ENCODE measurements at regions not wholly inside any gene's neighbourhood (a gene's known extent, or its start where the extent isn't known, plus 50 kb on each side); places are given as distances from the start of the nearest gene placed in this dataset.
"Not testable (repeated sequence)": the region's sequence is repeated elsewhere in the genome, so short reads cannot be mapped to it uniquely, and the experiment has no call there.

DNA sequence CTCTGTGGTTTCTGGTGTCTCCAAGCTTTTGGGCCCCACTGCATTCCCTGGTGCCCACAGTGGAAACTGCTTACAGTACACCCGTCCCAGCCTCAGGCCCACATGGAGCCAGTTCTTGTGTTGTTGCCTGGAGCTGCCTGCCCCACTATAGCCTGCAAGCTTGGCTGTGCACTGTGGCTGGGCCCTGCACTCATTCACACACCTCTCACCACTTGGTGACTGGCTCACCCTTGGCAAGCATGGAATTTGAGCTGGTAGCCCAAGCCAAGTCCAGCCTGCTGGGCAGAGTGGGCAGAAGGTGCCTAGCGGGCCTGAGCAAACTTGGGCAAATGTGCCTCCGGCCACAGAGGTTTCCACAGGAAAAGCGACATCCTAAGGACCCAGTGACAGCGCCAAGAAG, 472.3 kb downstream of the MMUT start:
- ATAC-seq (no peak), DNase-seq (ENCODE audit: low spot score in 2 of 2) (peak in 1 of 2 donors; percentile 48)
- H3K27ac Mint-ChIP-seq, result no peak overlapping the region
- no peaks in the 10 kb centered on the region for H3K36me3 Mint-ChIP-seq
- H3K9me3 Mint-ChIP-seq, result peaks cover 18 to 24% of the 10 kb centered on the region in 2 donors

DNA sequence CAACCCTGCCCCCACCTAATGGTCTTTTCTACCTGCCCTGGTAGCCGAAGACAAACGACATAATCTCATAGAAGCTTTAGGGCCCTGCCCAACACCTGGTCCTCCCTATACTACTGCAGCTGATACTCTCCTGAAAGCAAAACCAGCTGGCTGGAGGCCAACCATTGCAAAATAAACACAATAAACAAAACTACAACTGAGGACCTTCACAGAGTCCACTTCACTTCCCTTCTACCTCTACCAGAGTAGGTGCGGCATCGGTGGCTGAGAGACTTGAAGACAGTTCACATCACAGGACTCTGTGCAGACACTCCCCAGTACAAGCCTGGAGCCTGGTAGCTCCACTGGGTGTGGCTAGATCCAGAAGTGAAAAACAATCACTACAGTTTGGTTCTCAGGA, 476.2 kb downstream of the MMUT start:
- ATAC-seq, result no peak
- peaks cover 15% of the 10 kb centered on the region in 2 donors for H3K9me3 Mint-ChIP-seq
- H3K27ac Mint-ChIP-seq, result no peak overlapping the region
- DNase-seq (ENCODE audit: low spot score in 2 of 2), result no peak
- H3K36me3 Mint-ChIP-seq, result no peaks in the 10 kb centered on the region

DNA sequence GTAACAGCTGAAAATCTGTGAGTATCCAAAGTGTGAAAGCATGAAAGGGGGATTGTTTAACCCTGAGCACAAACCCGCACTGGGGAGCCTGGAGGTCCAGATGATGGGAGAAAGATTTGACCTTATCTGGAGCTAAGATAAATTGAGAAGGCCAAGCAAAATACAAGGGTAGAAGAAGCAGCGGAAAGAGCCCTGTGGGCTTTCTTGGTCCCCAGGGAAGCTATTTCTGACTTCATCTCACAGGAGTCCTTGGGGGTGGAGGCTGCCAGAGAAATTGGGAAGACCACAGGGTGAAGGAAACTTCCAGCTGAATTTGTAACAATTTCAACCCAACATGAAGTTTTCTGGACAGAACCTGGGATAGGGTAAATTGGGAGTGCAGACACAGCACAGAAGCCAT, 476.9 kb downstream of the MMUT start:
- no peak for DNase-seq (ENCODE audit: low spot score in 2 of 2)
- Mint-ChIP-seq H3K9me3 (peaks cover 9 to 11% of the 10 kb centered on the region in 2 donors), H3K36me3 (no peaks in the 10 kb centered on the region), H3K27ac (no peak overlapping the region)
- no peak for ATAC-seq

DNA sequence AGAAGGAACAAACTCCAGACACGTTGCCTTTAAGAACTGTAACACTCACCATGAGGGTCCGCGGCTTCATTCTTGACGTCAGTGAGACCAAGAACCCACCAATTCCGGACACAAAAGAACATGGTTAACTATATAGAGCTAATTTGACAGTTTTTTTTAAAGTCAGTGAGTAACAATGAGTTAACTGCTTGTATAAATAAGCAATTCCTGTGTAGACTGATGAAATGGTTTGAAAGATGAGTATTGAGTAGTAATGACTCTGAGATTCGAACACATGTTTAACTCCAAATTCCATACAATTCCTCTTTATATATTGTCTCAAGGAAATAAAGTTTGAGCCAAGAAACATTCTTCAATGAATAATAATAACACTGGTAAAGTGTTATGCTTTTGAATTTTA, 478.0 kb downstream of the MMUT start:
- no peak overlapping the region for H3K27ac Mint-ChIP-seq
- DNase-seq (ENCODE audit: low spot score in 2 of 2) (no peak), ATAC-seq (no peak)
- peaks cover 2 to 6% of the 10 kb centered on the region in 2 donors for H3K9me3 Mint-ChIP-seq
- no peaks in the 10 kb centered on the region for H3K36me3 Mint-ChIP-seq

DNA sequence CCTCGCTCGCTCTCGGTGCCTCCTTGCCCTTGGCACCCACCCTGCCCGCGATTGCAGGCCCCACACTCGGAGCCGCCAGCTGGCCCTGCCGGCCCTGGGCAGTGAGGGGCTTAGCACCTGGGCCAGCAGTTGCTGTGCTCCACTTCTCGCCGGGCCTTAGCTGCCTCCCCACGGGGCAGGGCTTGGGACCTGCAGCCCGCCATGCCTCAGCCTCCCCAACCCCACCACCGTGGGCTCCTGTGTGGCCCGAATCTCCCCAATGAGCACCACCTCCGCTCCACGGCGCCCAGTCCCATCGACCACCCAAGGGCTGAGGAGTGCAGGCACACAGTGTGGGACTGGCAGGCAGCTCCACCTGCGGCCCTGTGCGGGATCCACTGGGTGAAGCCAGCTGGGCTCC, 479.1 kb downstream of the MMUT start:
- not testable (repeated sequence) for DNase-seq (ENCODE audit: low spot score in 2 of 2); H3K36me3 Mint-ChIP-seq; H3K27ac Mint-ChIP-seq; H3K9me3 Mint-ChIP-seq; ATAC-seq

DNA sequence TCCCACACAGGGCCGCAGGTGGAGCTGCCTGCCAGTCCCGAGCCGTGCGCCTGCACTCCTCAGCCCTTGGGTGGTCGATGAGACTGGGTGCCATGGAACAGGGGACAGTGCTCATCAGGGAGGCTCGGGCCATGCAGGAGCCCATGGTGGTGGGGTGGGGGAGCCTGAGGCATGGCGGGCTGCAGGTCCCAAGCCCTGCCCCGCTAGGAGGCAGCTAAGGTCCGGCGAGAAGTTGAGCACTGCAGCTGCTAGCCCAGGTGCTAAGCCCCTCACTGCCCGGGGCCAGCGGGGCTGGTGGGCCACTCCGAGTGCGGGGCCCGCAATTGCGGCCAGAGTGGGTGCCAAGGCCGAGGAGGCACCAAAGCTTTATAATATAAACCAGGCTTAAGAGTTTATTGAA, 479.7 kb downstream of the MMUT start:
- H3K27ac Mint-ChIP-seq, result no peak overlapping the region
- peaks cover 0 to 6% of the 10 kb centered on the region in 2 donors for H3K9me3 Mint-ChIP-seq
- ATAC-seq, result no peak
- no peak for DNase-seq (ENCODE audit: low spot score in 2 of 2)
- no peaks in the 10 kb centered on the region for H3K36me3 Mint-ChIP-seq

DNA sequence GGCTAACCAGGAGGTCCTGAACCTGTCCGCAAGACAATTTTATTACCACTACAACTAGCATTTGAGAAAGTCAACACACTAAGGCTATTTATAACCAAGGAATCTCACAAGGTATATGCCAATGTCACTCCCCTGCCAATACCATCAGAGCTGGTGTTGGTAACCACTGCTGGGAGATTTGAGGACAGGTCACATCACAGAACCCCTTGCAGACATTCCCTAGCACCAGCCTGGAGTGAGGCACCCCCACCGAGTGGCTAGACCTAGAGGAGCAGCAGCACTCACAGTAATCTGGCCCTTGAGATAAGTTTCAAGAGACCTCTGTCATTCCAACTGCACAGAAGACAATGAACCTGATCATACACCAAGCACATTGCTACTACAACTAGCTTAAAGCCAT, 483.2 kb downstream of the MMUT start:
- Mint-ChIP-seq H3K27ac (no peak overlapping the region), H3K36me3 (no peaks in the 10 kb centered on the region), H3K9me3 (peaks cover 0 to 4% of the 10 kb centered on the region in 2 donors)
- DNase-seq (ENCODE audit: low spot score in 2 of 2), result no peak
- ATAC-seq, result no peak

DNA sequence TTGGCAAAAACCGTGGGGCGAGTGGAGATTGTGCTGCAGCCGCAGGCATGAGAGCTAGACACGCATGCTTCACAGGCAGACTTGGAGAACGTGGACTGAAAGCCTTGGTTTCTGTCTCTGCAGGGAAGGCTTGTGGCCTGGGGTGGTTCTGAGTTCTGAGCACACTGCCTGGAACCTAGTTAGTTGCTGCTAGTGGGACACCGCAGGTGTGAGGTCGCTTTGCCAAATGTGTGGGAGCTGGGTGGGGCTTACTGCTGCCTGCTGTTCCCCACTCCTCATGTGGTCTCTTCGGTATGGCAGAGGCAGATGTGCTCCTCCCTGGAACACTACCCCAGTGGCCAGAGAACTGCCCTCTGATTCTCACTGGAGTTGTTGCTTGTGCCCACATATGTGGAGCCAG, 484.0 kb downstream of the MMUT start:
- H3K9me3 Mint-ChIP-seq, result peaks cover 0 to 4% of the 10 kb centered on the region in 2 donors
- no peaks in the 10 kb centered on the region for H3K36me3 Mint-ChIP-seq
- no peak for ATAC-seq
- H3K27ac Mint-ChIP-seq, result no peak overlapping the region
- DNase-seq (ENCODE audit: low spot score in 2 of 2), result no peak

DNA sequence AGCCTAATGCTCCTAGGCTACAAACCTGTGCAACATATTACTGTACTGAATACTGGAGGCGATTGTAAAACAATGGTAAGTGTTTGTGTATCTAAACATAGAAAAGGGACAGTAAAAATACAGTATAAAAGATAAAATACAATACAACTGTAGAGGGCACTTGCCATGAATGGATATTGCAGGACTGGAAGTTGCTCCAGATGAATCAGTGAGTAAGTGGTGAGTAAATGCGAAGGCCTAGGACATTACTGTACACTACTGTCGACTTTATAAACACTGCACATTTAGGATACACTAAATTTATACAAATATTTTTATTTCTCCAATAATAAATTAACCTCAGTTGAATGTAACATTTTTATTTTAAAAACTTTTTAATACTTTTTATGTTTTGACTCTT, 485.0 kb downstream of the MMUT start:
- Mint-ChIP-seq H3K36me3 (no peaks in the 10 kb centered on the region), H3K27ac (no peak overlapping the region), H3K9me3 (peaks cover 0 to 4% of the 10 kb centered on the region in 2 donors)
- ATAC-seq (no peak), DNase-seq (ENCODE audit: low spot score in 2 of 2) (no peak)

DNA sequence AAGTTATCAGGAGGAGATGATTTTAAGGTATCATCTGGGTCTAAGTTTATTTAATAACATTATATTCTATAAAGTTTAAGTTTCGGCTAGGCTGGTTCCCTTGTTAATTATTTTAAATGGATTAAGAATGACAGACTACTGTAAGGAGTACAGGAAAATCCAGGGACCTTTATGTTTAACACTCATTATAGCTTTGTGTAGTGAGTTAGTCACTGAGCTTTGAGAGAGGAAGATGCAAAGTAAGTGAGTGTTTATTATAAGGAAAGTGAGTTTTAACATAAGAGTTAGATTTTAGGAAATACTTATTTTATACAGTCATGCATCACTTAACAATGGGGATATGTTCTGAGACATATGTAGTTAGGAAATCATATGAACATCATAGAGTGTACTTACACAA, 485.5 kb downstream of the MMUT start:
- no peaks in the 10 kb centered on the region for H3K36me3 Mint-ChIP-seq
- DNase-seq (ENCODE audit: low spot score in 2 of 2), result no peak
- peaks cover 0 to 4% of the 10 kb centered on the region in 2 donors for H3K9me3 Mint-ChIP-seq
- ATAC-seq, result no peak
- H3K27ac Mint-ChIP-seq, result no peak overlapping the region

DNA sequence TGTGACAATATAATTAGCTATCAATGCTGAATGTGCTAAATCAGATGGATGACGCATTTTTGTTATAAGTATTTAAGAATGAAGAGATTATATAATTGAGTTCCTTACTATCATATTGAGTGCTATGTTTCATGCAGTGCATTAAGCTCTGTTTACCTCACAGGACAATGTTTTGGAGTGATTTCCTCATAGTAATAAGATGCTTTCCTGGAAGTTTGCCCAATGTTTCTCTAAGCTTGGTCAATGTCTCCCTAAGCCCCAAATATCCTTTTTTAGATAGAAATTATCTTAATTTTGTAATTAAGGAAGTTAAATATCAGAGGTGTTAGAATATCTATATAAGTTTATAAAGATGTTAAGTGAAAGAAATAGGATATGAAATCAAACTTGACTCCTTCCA, 489.6 kb downstream of the MMUT start:
- Mint-ChIP-seq H3K9me3 (peaks cover 0 to 4% of the 10 kb centered on the region in 2 donors), H3K36me3 (no peaks in the 10 kb centered on the region), H3K27ac (no peak overlapping the region)
- no peak for ATAC-seq
- no peak for DNase-seq (ENCODE audit: low spot score in 2 of 2)

DNA sequence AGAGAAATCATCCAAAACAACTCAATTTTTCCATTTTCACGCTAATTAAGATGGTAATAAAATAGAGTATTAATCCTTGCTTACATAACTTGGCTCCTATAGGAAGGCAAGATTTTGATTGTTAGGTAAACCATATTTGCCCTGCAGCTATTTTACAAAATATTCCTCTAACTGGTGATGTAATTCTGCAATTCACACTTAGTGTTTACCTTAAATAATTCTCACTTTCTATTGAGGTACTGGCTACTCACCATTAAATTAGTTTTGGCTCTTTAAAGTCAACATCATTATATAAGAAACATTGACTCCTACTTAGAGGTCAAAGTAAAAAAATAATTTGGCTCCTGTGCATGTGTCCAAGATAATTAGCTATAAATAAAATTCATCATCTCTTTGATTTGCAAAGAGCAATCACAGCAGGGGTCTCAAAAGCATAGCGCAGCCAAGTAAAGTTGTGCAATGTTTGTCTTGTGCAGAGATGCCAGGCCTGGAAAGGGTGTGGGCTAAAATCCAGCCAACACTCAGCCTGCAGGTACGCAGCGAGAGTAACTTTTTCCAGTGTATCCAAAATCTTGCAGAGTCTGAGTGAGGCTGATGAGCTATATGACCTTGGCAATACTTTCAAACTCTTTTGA, 501.2 kb downstream of the MMUT start:
- H3K36me3 Mint-ChIP-seq, result no peaks in the 10 kb centered on the region
- DNase-seq (ENCODE audit: low spot score in 2 of 2) (no peak), ATAC-seq (no peak)
- peaks cover 3 to 10% of the 10 kb centered on the region in 2 donors for H3K9me3 Mint-ChIP-seq
- no peak overlapping the region for H3K27ac Mint-ChIP-seq

DNA sequence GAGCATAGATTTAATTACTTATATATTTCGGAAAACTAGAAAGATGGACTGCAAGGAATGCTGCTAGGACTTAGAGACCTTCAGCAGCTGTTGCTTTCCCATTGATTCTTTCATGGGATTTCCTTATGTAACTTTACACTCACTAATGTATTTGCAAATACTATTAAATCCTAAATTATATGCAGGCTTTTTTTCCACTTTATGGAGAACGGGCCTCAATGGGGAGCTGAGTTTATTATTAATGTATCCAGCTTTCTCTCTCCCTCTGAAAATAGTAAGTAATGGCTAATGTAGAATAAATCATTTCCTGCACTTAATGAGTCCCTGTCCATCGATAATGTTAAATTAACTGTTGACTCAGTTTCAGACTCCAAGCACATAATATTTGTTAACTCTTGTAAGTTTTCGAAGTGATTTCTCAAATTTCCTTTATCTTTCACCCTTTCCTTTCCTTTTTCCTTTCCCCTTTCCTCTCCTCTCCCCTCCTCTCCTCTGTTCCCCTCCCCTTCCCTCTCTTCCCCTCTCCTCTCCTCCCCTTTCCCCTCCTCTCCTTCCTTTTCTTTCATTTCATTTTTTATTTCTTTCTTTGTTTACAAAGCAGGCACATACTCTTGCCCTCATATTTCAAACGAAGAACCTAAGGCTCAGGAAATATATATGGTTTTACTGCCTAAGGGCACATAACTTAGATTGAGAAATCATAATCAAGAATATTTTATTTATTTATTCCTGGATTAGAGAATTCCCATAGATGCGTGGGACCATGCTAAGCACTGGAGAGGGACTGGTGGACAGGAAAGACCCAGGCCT, 503.6 kb downstream of the MMUT start:
- H3K27ac Mint-ChIP-seq, result no peak overlapping the region
- H3K36me3 Mint-ChIP-seq, result no peaks in the 10 kb centered on the region
- H3K9me3 Mint-ChIP-seq, result peaks cover 5 to 14% of the 10 kb centered on the region in 2 donors
- DNase-seq (ENCODE audit: low spot score in 2 of 2) (no peak), ATAC-seq (no peak)

DNA sequence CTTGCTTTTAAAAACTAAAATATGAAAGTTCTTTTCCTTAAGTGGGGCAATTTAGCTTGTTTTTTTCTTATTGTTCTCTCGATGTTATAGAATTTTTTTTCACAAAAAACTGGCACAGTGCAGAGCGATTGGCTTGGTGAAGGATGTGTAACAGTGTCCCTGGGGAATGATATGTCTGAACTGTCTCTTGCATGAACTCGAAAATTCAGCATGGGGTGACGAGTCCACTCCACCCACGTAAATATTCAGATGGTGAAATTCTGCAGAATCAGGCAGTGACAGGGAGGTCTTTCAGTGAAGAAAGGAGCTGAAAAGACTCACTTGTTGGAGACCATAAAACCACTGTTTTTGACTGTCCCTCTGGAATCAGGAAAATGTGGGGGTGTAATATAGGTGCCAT, 505.3 kb downstream of the MMUT start:
- no peak overlapping the region for H3K27ac Mint-ChIP-seq
- no peak for DNase-seq (ENCODE audit: low spot score in 2 of 2)

DNA sequence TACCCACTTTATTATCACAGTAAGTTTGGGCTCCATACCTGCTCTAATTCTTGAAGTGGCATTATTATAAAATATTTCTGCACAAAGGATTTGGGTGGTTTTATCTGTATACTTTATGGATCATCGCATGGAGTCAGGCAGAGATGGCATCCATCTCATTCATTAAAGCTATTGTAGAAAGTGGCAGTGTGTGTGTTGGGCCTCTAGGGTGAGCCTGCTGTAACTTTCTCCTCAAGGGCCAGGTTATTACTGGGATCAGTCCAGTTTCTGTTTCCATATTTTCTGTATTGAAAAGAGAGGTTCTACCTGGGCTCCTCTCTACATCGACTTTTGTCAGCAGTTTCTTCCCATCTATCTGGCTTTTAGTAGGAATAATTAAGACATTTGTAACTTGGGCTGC, 511.1 kb downstream of the MMUT start:
- Mint-ChIP-seq H3K27ac (no peak overlapping the region), H3K36me3 (no peaks in the 10 kb centered on the region), H3K9me3 (peaks cover 16 to 18% of the 10 kb centered on the region in 2 donors)
- DNase-seq (ENCODE audit: low spot score in 2 of 2) (no peak), ATAC-seq (no peak)

More for the DNA sequence above, 505.3 kb downstream of the MMUT start:
- ATAC-seq, result no peak
- Mint-ChIP-seq H3K36me3 (no peaks in the 10 kb centered on the region), H3K9me3 (peaks cover 11 to 16% of the 10 kb centered on the region in 2 donors)

DNA sequence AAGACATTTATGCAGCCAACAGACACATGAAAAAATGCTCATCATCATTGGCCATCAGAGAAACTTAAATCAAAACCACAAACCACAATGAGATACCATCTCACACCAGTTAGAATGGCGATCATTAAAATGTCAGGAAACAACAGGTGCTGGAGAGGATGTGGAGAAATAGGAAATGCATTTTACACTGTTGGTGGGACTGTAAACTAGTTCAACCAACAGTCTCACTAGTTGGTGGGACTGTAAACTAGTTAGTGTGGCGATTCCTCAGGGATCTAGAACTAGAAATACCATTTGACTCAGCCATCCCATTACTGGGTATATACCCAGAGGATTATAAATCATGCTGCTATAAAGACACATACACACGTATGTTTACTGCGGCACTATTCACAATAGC, 518.8 kb downstream of the MMUT start:
- not testable (repeated sequence) for DNase-seq (ENCODE audit: low spot score in 2 of 2); H3K36me3 Mint-ChIP-seq; H3K27ac Mint-ChIP-seq; H3K9me3 Mint-ChIP-seq; ATAC-seq

DNA sequence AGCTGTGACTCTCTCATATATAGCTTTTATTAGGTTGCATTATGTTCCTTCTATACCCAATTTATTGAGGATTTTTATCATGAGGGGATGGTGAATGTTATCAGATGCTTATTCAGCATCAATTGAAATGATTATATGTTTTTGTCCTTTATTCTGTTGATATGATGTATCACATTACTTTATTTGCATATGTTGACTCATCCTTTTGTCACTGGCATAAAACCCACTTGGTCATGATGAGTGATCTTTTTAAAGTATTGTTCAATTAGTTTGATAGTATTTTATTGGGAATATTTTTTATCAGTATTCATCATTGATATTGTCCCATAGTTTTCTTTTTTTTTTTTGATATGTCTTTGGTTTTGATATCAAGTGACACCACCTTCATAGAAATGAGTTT, 529.9 kb downstream of the MMUT start:
- peaks cover 7 to 20% of the 10 kb centered on the region in 2 donors for H3K9me3 Mint-ChIP-seq
- ATAC-seq, result no peak
- H3K27ac Mint-ChIP-seq, result no peak overlapping the region
- H3K36me3 Mint-ChIP-seq, result peaks cover 0 to 11% of the 10 kb centered on the region in 2 donors
- no peak for DNase-seq (ENCODE audit: low spot score in 2 of 2)

DNA sequence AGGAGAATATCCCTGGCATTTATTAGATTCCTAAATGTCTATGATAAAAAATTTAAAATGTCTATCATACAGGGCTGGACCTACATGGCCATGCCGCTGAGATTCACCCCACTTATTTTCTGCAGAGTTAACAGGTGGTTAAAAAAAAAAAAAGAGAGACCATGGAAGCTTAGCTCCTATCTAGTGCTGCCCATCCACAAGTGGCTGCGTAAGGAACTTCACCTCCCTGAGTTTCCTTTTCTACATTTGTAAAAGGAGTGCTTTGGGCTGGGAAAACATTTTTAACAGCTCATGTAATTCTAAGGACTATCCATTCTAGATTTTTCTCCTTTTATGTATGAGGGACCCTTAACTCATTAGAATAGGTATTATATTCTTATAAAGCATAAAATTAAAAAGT, 534.1 kb downstream of the MMUT start:
- no peak for ATAC-seq
- no peak for DNase-seq (ENCODE audit: low spot score in 2 of 2)
- Mint-ChIP-seq H3K27ac (no peak overlapping the region), H3K36me3 (no peaks in the 10 kb centered on the region), H3K9me3 (peaks cover 0 to 8% of the 10 kb centered on the region in 2 donors)

Data from activated naive CD4-positive, alpha-beta T cell treated with anti-CD3 and anti-CD28 coated beads, Interleukin-2, amount 50 U/mL, for 72 hours (primary cell).